Panc1 (cell line): ENCODE measurements at regions not wholly inside any gene's neighbourhood (a gene's known extent, or its start where the extent isn't known, plus 50 kb on each side); places are given as distances from the start of the nearest gene placed in this dataset.

Source experiments
- TCF7L2 ChIP-seq: IDR thresholded peaks from 2 replicates; pipeline ENCODE4 v1.6.1; 2011; ENCODE audit warnings: mild to moderate bottlenecking, low read depth, low read length, inconsistent platforms
- TF ChIP-seq, protein P1 (sequence below): fragments of 450-650 bp; IDR thresholded peaks from 2 replicates; pipeline ENCODE4 v1.5.1; 2017; ENCODE audit warnings: mild to moderate bottlenecking

DNA sequence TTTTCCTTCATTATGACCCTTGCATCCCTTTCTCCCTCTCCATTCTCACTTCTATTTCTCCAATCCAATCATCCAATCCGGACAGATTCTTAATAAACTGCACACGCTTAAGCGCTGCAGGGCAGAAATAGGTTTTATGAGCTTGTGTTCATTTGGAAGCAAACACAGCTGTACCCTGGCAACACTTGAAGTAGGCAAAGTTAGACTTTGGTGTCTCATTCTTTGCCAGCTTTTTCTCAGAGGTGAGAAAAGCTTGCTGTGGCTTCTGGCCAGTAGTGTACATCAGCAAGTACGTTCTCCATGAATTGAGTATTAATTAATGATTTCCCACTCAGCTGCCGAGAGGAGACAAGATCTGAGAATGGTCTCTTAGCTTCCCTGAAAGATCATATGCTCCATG is 88.5 kb downstream of the FBXO4 start:
- TF ChIP-seq, protein P1, sequence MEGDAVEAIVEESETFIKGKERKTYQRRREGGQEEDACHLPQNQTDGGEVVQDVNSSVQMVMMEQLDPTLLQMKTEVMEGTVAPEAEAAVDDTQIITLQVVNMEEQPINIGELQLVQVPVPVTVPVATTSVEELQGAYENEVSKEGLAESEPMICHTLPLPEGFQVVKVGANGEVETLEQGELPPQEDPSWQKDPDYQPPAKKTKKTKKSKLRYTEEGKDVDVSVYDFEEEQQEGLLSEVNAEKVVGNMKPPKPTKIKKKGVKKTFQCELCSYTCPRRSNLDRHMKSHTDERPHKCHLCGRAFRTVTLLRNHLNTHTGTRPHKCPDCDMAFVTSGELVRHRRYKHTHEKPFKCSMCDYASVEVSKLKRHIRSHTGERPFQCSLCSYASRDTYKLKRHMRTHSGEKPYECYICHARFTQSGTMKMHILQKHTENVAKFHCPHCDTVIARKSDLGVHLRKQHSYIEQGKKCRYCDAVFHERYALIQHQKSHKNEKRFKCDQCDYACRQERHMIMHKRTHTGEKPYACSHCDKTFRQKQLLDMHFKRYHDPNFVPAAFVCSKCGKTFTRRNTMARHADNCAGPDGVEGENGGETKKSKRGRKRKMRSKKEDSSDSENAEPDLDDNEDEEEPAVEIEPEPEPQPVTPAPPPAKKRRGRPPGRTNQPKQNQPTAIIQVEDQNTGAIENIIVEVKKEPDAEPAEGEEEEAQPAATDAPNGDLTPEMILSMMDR: no peak
- TF ChIP-seq TCF7L2: no peak
